B cell (primary cell): ENCODE measurements at regions not wholly inside any gene's neighbourhood (a gene's known extent, or its start where the extent isn't known, plus 50 kb on each side); places are given as distances from the start of the nearest gene placed in this dataset.

Experiments
- CTCF ChIP-seq: fragments of 200-600 bp; IDR thresholded peaks from one replicate; pipeline ENCODE4 v1.8.0; 2022; ENCODE audit warnings: antibody characterized with exemption, mild to moderate bottlenecking
- EZH2 ChIP-seq: IDR thresholded peaks from 2 replicates; pipeline ENCODE4 v1.6.1; 2012; ENCODE audit warnings: borderline replicate concordance, low read depth, mild to moderate bottlenecking, moderate library complexity, low read length; ENCODE audit not compliant: insufficient read depth, poor library complexity, severe bottlenecking

- TF ChIP-seq CTCF, result no peak
- no peak for TF ChIP-seq EZH2
Measured at GRCh38 chr9:106580546-106580945, 282.4 kb upstream of the ZNF462 start.
